ENCODE measurements at regions not wholly inside any gene's neighbourhood (a gene's known extent, or its start where the extent isn't known, plus 50 kb on each side); places are given as distances from the start of the nearest gene placed in this dataset.

- TF ChIP-seq POLR2A (IDR thresholded peaks at IDR 0.05; ENCODE audit: low read depth, low read length) (no peak), POLR2AphosphoS5 (IDR thresholded peaks at IDR 0.05; ENCODE audit: low read depth, low read length) (no peak)
Measured at GRCh38 chr3:10743366-10744097, 72.5 kb upstream of the SLC6A11 start.

All from GM12892 (cell line).